OCI-LY7 (cell line): ENCODE measurements at regions not wholly inside any gene's neighbourhood (a gene's known extent, or its start where the extent isn't known, plus 50 kb on each side); places are given as distances from the start of the nearest gene placed in this dataset.
"Not testable (repeated sequence)": the region's sequence is repeated elsewhere in the genome, so short reads cannot be mapped to it uniquely, and the experiment has no call there.

Experiments
- BruUV-seq: library from RNA; stranded (reverse); fragments of 400-500 nt; replicated peaks from 2 replicates; lab custom pipeline; 2021; lab: Mats Ljungman, UMichigan
- CTCF ChIA-PET: fragments of 300-600 bp; sonication (Branson Sonifier 250); formaldehyde crosslinking; loops from one replicate; lab custom pipeline; 2022; ENCODE audit warnings: antibody characterized with exemption; ENCODE audit not compliant: unreplicated experiment; lab: Charles Lee
- POLR2A ChIA-PET: fragments of 300-600 bp; sonication (Branson Sonifier 250); formaldehyde crosslinking; loops from one replicate; lab custom pipeline; 2022; ENCODE audit warnings: antibody characterized with exemption; lab: Charles Lee
- DNase-seq: peaks from one replicate; pipeline ENCODE4 v3.0.0-alpha.2; 2015; ENCODE audit warnings: low spot score
- H2AFZ ChIP-seq: fragments of 200-600 bp; sonication (generic), shearing (Covaris generic); 2 replicates; pipeline ENCODE4 v1.6.1; 2014; ENCODE audit warnings: mild to moderate bottlenecking, antibody characterized with exemption, low read length, moderate library complexity
- H3K27ac ChIP-seq: fragments of 200-600 bp; sonication (generic); 2 replicates; pipeline ENCODE4 v1.5.1; 2014; ENCODE audit warnings: mixed run types, low read depth, mild to moderate bottlenecking, moderate library complexity, low read length, inconsistent platforms; ENCODE audit not compliant: poor library complexity, severe bottlenecking
- H3K36me3 ChIP-seq: fragments of 200-600 bp; sonication (generic); 2 replicates; pipeline ENCODE4 v1.6.1; 2014; ENCODE audit warnings: mild to moderate bottlenecking, antibody characterized with exemption, low read length, moderate library complexity, mixed read lengths; ENCODE audit not compliant: insufficient read depth
- H3K4me1 ChIP-seq: fragments of 200-600 bp; sonication (generic); 2 replicates; pipeline ENCODE4 v1.5.1; 2014; ENCODE audit warnings: mild to moderate bottlenecking, low read length; ENCODE audit not compliant: insufficient read depth, poor library complexity, severe bottlenecking
- H3K4me2 ChIP-seq: fragments of 200-600 bp; sonication (generic); 2 replicates; pipeline ENCODE4 v1.6.1; 2014; ENCODE audit warnings: mild to moderate bottlenecking, low read length
- H3K4me3 ChIP-seq: fragments of 200-600 bp; sonication (generic); 2 replicates; pipeline ENCODE4 v1.5.1; 2014; ENCODE audit warnings: mild to moderate bottlenecking, low read depth, low read length; ENCODE audit not compliant: poor library complexity, severe bottlenecking
- H3K79me2 ChIP-seq: fragments of 200-600 bp; sonication (generic); 2 replicates; pipeline ENCODE4 v1.6.1; 2016; ENCODE audit warnings: low read depth, mild to moderate bottlenecking, low read length, moderate library complexity, mixed read lengths; ENCODE audit not compliant: insufficient read depth
- H3K9me2 ChIP-seq: fragments of 200-600 bp; sonication (generic); 2 replicates; pipeline ENCODE4 v1.6.1; 2016; ENCODE audit warnings: mild to moderate bottlenecking, low read length, mixed read lengths; ENCODE audit not compliant: insufficient read depth
- H3K9me3 ChIP-seq: fragments of 200-600 bp; sonication (generic); 2 replicates; pipeline ENCODE4 v1.6.1; 2014; ENCODE audit warnings: mild to moderate bottlenecking, mixed run types, low read length, mixed read lengths
- H4K20me1 ChIP-seq: fragments of 200-600 bp; sonication (generic); 2 replicates; pipeline ENCODE4 v1.6.1; 2014; ENCODE audit warnings: mild to moderate bottlenecking, antibody characterized with exemption, low read length, moderate library complexity, mixed read lengths; ENCODE audit not compliant: insufficient read depth
- CTCF ChIP-seq: fragments of 200-600 bp; sonication (generic); conservative IDR thresholded peaks from 2 replicates; pipeline ENCODE4 v1.5.1; 2014; ENCODE audit warnings: mild to moderate bottlenecking, antibody characterized with exemption, low read length, moderate library complexity, mixed read lengths
- EZH2phosphoT487 ChIP-seq: fragments of 200-600 bp; sonication (generic); IDR thresholded peaks from 2 replicates; pipeline ENCODE4 v1.6.1; 2018; ENCODE audit warnings: low read depth, borderline replicate concordance, mild to moderate bottlenecking, mixed run types, antibody characterized with exemption, low read length, moderate library complexity, mixed read lengths
- intact Hi-C: fragments of 100-400 bp; cut with micrococcal nuclease; formaldehyde crosslinking; loops from one replicate; pipeline ENCODE4 v1.10.0; 2022; ENCODE audit not compliant: unreplicated experiment

- Histone ChIP-seq H3K79me2 (no peaks in the 10 kb centered on the region), H3K9me3 (no peaks in the 10 kb centered on the region), H3K4me3 (no peak overlapping the region), H2AFZ (no peak overlapping the region), H3K9me2 (no peaks in the 10 kb centered on the region), H3K36me3 (no peaks in the 10 kb centered on the region), H4K20me1 (no peaks in the 10 kb centered on the region), H3K4me2 (no peak overlapping the region), H3K4me1 (no peaks in the 10 kb centered on the region), H3K27ac (no peak overlapping the region)
- CTCF ChIA-PET: no interaction called here
- intact Hi-C loops: no loop called here
- no peak for TF ChIP-seq EZH2phosphoT487
- TF ChIP-seq CTCF: no peak
- DNase-seq: no peak
- no TSS peak for BruUV-seq
- POLR2A ChIA-PET: no interaction called here
Observed at GRCh38 chr4:3629665-3630064, 97.4 kb upstream of the LRPAP1 start.

GRCh38 chr4:3629176-3629575, 97.0 kb upstream of the LRPAP1 start:
- H3K27ac ChIP-seq, H2AFZ ChIP-seq, POLR2A ChIA-PET, H3K36me3 ChIP-seq, H3K4me1 ChIP-seq, H4K20me1 ChIP-seq, DNase-seq, intact Hi-C loops, H3K9me2 ChIP-seq, H3K9me3 ChIP-seq, H3K4me3 ChIP-seq, H3K79me2 ChIP-seq, CTCF ChIA-PET, BruUV-seq, H3K4me2 ChIP-seq: not testable (repeated sequence)

- TF ChIP-seq CTCF: no peak
- Histone ChIP-seq H3K4me1 (no peaks in the 10 kb centered on the region), H2AFZ (no peak overlapping the region), H3K36me3 (no peaks in the 10 kb centered on the region), H3K4me3 (no peak overlapping the region), H3K79me2 (no peaks in the 10 kb centered on the region), H3K4me2 (no peak overlapping the region), H3K9me3 (no peaks in the 10 kb centered on the region), H3K9me2 (no peaks in the 10 kb centered on the region), H3K27ac (no peak overlapping the region), H4K20me1 (no peaks in the 10 kb centered on the region)
- ChIA-PET CTCF (no interaction called here), POLR2A (no interaction called here)
- no peak for DNase-seq
- BruUV-seq: no TSS peak
- intact Hi-C loops: no loop called here
Observed at GRCh38 chr4:3628868-3629175, 96.6 kb upstream of the LRPAP1 start.

GRCh38 chr4:3627967-3628867, 96.0 kb upstream of the LRPAP1 start:
- POLR2A ChIA-PET, CTCF ChIA-PET, H3K27ac ChIP-seq, H2AFZ ChIP-seq, H3K4me1 ChIP-seq, H3K4me2 ChIP-seq, H3K9me2 ChIP-seq, H4K20me1 ChIP-seq, DNase-seq, H3K9me3 ChIP-seq, intact Hi-C loops, BruUV-seq, H3K4me3 ChIP-seq, H3K36me3 ChIP-seq, H3K79me2 ChIP-seq: not testable (repeated sequence)

GRCh38 chr4:3627456-3627855, 95.2 kb upstream of the LRPAP1 start:
- H3K4me2 ChIP-seq, intact Hi-C loops, H4K20me1 ChIP-seq, CTCF ChIA-PET, H3K4me1 ChIP-seq, H3K36me3 ChIP-seq, H3K9me2 ChIP-seq, H3K79me2 ChIP-seq, H3K4me3 ChIP-seq, H2AFZ ChIP-seq, BruUV-seq, DNase-seq, H3K27ac ChIP-seq, POLR2A ChIA-PET, H3K9me3 ChIP-seq: not testable (repeated sequence)
